Neuron (in vitro differentiated cells): ENCODE measurements at regions not wholly inside any gene's neighbourhood (a gene's known extent, or its start where the extent isn't known, plus 50 kb on each side); places are given as distances from the start of the nearest gene placed in this dataset.

Experiments used
- H2AFZ ChIP-seq: one replicate; pipeline ENCODE4 v1.6.1; 2013; ENCODE audit warnings: low read depth, mild to moderate bottlenecking, inconsistent platforms, low read length, moderate library complexity
- H3K27me3 ChIP-seq: one replicate; pipeline ENCODE4 v1.6.1; 2013; ENCODE audit warnings: low read length; ENCODE audit not compliant: insufficient read depth
- H3K36me3 ChIP-seq: one replicate; pipeline ENCODE4 v1.6.1; 2013; ENCODE audit warnings: low read length; ENCODE audit not compliant: insufficient read depth
- H3K4me1 ChIP-seq: one replicate; pipeline ENCODE4 v1.6.1; 2013; ENCODE audit warnings: low read length; ENCODE audit not compliant: insufficient read depth
- H3K4me3 ChIP-seq: 2 replicates; pipeline ENCODE4 v1.5.1; 2013; ENCODE audit warnings: mild to moderate bottlenecking, low read length, moderate library complexity
- H3K9me3 ChIP-seq: one replicate; pipeline ENCODE4 v1.6.1; 2013; ENCODE audit warnings: low read length

- H3K9me3 ChIP-seq = no peaks in the 10 kb centered on the region
- no peaks in the 10 kb centered on the region for H3K4me1 ChIP-seq
- H3K4me3 ChIP-seq = no peak overlapping the region
- H3K27me3 ChIP-seq = no peaks in the 10 kb centered on the region
- H2AFZ ChIP-seq = no peak overlapping the region
- H3K36me3 ChIP-seq = no peaks in the 10 kb centered on the region
Observed at GRCh38 chr1:79556189-79556588, 549.7 kb upstream of the ADGRL4 start.

- Histone ChIP-seq H3K36me3 (no peaks in the 10 kb centered on the region), H3K27me3 (no peaks in the 10 kb centered on the region), H3K4me1 (no peaks in the 10 kb centered on the region), H3K9me3 (no peaks in the 10 kb centered on the region), H3K4me3 (no peak overlapping the region), H2AFZ (no peak overlapping the region)
Observed at GRCh38 chr1:79554688-79555087, 548.2 kb upstream of the ADGRL4 start.

GRCh38 chr1:79551321-79551720 lies 544.8 kb upstream of the ADGRL4 start:
- Histone ChIP-seq H3K4me1 (no peaks in the 10 kb centered on the region), H3K4me3 (no peak overlapping the region), H2AFZ (no peak overlapping the region), H3K36me3 (no peaks in the 10 kb centered on the region), H3K27me3 (no peaks in the 10 kb centered on the region), H3K9me3 (no peaks in the 10 kb centered on the region)

- no peak overlapping the region for H3K4me3 ChIP-seq
- no peaks in the 10 kb centered on the region for H3K4me1 ChIP-seq
- H3K36me3 ChIP-seq = no peaks in the 10 kb centered on the region
- no peaks in the 10 kb centered on the region for H3K9me3 ChIP-seq
- no peak overlapping the region for H2AFZ ChIP-seq
- no peaks in the 10 kb centered on the region for H3K27me3 ChIP-seq
Observed at GRCh38 chr1:79550402-79550801, 543.9 kb upstream of the ADGRL4 start.

GRCh38 chr1:79549201-79549600 lies 542.7 kb upstream of the ADGRL4 start:
- Histone ChIP-seq H3K27me3 (no peaks in the 10 kb centered on the region), H3K4me1 (no peaks in the 10 kb centered on the region), H3K4me3 (no peak overlapping the region), H3K9me3 (no peaks in the 10 kb centered on the region), H3K36me3 (no peaks in the 10 kb centered on the region), H2AFZ (no peak overlapping the region)

- Histone ChIP-seq H2AFZ (no peak overlapping the region), H3K27me3 (no peaks in the 10 kb centered on the region), H3K4me1 (no peaks in the 10 kb centered on the region), H3K4me3 (no peak overlapping the region), H3K36me3 (no peaks in the 10 kb centered on the region), H3K9me3 (no peaks in the 10 kb centered on the region)
Observed at GRCh38 chr1:79547514-79547913, 541.0 kb upstream of the ADGRL4 start.

- Histone ChIP-seq H3K36me3 (no peaks in the 10 kb centered on the region), H3K9me3 (no peaks in the 10 kb centered on the region), H3K4me1 (no peaks in the 10 kb centered on the region), H3K4me3 (no peak overlapping the region), H3K27me3 (no peaks in the 10 kb centered on the region), H2AFZ (no peak overlapping the region)
Observed at GRCh38 chr1:79543394-79543793, 536.9 kb upstream of the ADGRL4 start.

- Histone ChIP-seq H3K36me3 (no peaks in the 10 kb centered on the region), H2AFZ (no peak overlapping the region), H3K27me3 (no peaks in the 10 kb centered on the region), H3K9me3 (no peaks in the 10 kb centered on the region), H3K4me1 (no peaks in the 10 kb centered on the region), H3K4me3 (no peak overlapping the region)
Observed at GRCh38 chr1:79539001-79539400, 532.5 kb upstream of the ADGRL4 start.

- H3K4me3 ChIP-seq = no peak overlapping the region
- H2AFZ ChIP-seq = no peak overlapping the region
- H3K9me3 ChIP-seq = no peaks in the 10 kb centered on the region
- no peaks in the 10 kb centered on the region for H3K36me3 ChIP-seq
- H3K4me1 ChIP-seq = no peaks in the 10 kb centered on the region
- no peaks in the 10 kb centered on the region for H3K27me3 ChIP-seq
Observed at GRCh38 chr1:79532555-79532954, 526.0 kb upstream of the ADGRL4 start.

GRCh38 chr1:79531790-79532189 lies 525.3 kb upstream of the ADGRL4 start:
- Histone ChIP-seq H3K36me3 (no peaks in the 10 kb centered on the region), H3K27me3 (no peaks in the 10 kb centered on the region), H2AFZ (no peak overlapping the region), H3K4me3 (no peak overlapping the region), H3K9me3 (no peaks in the 10 kb centered on the region), H3K4me1 (no peaks in the 10 kb centered on the region)

GRCh38 chr1:79530476-79530875 lies 523.9 kb upstream of the ADGRL4 start:
- Histone ChIP-seq H3K27me3 (no peaks in the 10 kb centered on the region), H3K9me3 (no peaks in the 10 kb centered on the region), H2AFZ (no peak overlapping the region), H3K4me1 (no peaks in the 10 kb centered on the region), H3K4me3 (no peak overlapping the region), H3K36me3 (no peaks in the 10 kb centered on the region)

- no peaks in the 10 kb centered on the region for H3K4me1 ChIP-seq
- no peaks in the 10 kb centered on the region for H3K36me3 ChIP-seq
- no peaks in the 10 kb centered on the region for H3K27me3 ChIP-seq
- H3K9me3 ChIP-seq = no peaks in the 10 kb centered on the region
- H3K4me3 ChIP-seq = no peak overlapping the region
- H2AFZ ChIP-seq = no peak overlapping the region
Observed at GRCh38 chr1:79530055-79530454, 523.5 kb upstream of the ADGRL4 start.

- Histone ChIP-seq H3K36me3 (no peaks in the 10 kb centered on the region), H3K4me3 (no peak overlapping the region), H3K9me3 (no peaks in the 10 kb centered on the region), H2AFZ (no peak overlapping the region), H3K27me3 (no peaks in the 10 kb centered on the region), H3K4me1 (no peaks in the 10 kb centered on the region)
Observed at GRCh38 chr1:79524126-79524525, 517.6 kb upstream of the ADGRL4 start.

- H3K4me3 ChIP-seq = no peak overlapping the region
- no peaks in the 10 kb centered on the region for H3K9me3 ChIP-seq
- peaks cover 4% of the 10 kb centered on the region for H3K4me1 ChIP-seq
- H2AFZ ChIP-seq = no peak overlapping the region
- H3K27me3 ChIP-seq = no peaks in the 10 kb centered on the region
- no peaks in the 10 kb centered on the region for H3K36me3 ChIP-seq
Observed at GRCh38 chr1:79519084-79519760, 512.7 kb upstream of the ADGRL4 start.
